Hepatocyte (in vitro differentiated cells): ENCODE measurements at regions not wholly inside any gene's neighbourhood (a gene's known extent, or its start where the extent isn't known, plus 50 kb on each side); places are given as distances from the start of the nearest gene placed in this dataset.

ENCODE experiments used
- DNase-seq: peaks from one replicate; pipeline ENCODE4 v3.0.0-alpha.2; 2016; ENCODE audit warnings: low spot score
- H2AFZ ChIP-seq: fragments of 200-600 bp; sonication (generic); 2 replicates; pipeline ENCODE4 v1.6.0; 2016; ENCODE audit warnings: antibody characterized with exemption, mild to moderate bottlenecking
- H3K27ac ChIP-seq: fragments of 200-600 bp; sonication (generic); 2 replicates; pipeline ENCODE4 v1.5.1; 2016; ENCODE audit warnings: mild to moderate bottlenecking
- H3K27me3 ChIP-seq: fragments of 200-600 bp; sonication (generic); 2 replicates; pipeline ENCODE4 v1.6.1; 2016
- H3K36me3 ChIP-seq: fragments of 200-600 bp; sonication (generic); replicated peaks from 2 replicates; pipeline ENCODE4 v1.5.1; 2016; ENCODE audit warnings: low read depth; ENCODE audit not compliant: insufficient read depth
- H3K4me1 ChIP-seq: fragments of 200-600 bp; sonication (generic); 2 replicates; pipeline ENCODE4 v1.5.1; 2016; ENCODE audit warnings: mild to moderate bottlenecking, moderate library complexity; ENCODE audit not compliant: insufficient read depth
- H3K4me2 ChIP-seq: fragments of 200-600 bp; sonication (generic); 2 replicates; pipeline ENCODE4 v1.6.0; 2016
- H3K4me3 ChIP-seq: fragments of 200-600 bp; sonication (generic); 2 replicates; pipeline ENCODE4 v1.5.1; 2016; ENCODE audit warnings: mild to moderate bottlenecking
- H3K79me2 ChIP-seq: fragments of 200-600 bp; sonication (generic); 2 replicates; pipeline ENCODE4 v1.6.0; 2017; ENCODE audit warnings: mild to moderate bottlenecking
- H3K9me2 ChIP-seq: fragments of 200-600 bp; sonication (generic); replicated peaks from 2 replicates; pipeline ENCODE4 v1.6.0; 2017; ENCODE audit warnings: mild to moderate bottlenecking; ENCODE audit not compliant: insufficient read depth
- H3K9me3 ChIP-seq: fragments of 200-600 bp; sonication (generic); 2 replicates; pipeline ENCODE4 v1.5.1; 2016; ENCODE audit warnings: low read depth, mild to moderate bottlenecking
- H4K20me1 ChIP-seq: fragments of 200-600 bp; sonication (generic); 2 replicates; pipeline ENCODE4 v1.6.0; 2016; ENCODE audit warnings: mild to moderate bottlenecking; ENCODE audit not compliant: insufficient read depth, poor library complexity, severe bottlenecking
- CTCF ChIP-seq: fragments of 200-600 bp; sonication (generic); IDR thresholded peaks from 2 replicates; pipeline ENCODE4 v1.5.1; 2016; ENCODE audit warnings: antibody characterized with exemption, mild to moderate bottlenecking; ENCODE audit not compliant: poor library complexity
- EZH2 ChIP-seq: fragments of 200-600 bp; sonication (generic); IDR thresholded peaks from 2 replicates; pipeline ENCODE4 v1.6.1; 2016; ENCODE audit warnings: antibody characterized with exemption, mild to moderate bottlenecking, borderline replicate concordance
- EZH2phosphoT487 ChIP-seq: fragments of 200-600 bp; sonication (generic); IDR thresholded peaks from one replicate; pipeline ENCODE4 v1.6.1; 2018; ENCODE audit warnings: antibody characterized with exemption, mild to moderate bottlenecking, low read depth, moderate library complexity; ENCODE audit not compliant: unreplicated experiment, severe bottlenecking
- WGBS: methylation state at CpG from one replicate; pipeline ENCODE4 v1.1.6; 2016; ENCODE audit warnings: low lambda C conversion rate; ENCODE audit errors: missing lambda C conversion rate; 5-methylcytosine and 5-hydroxymethylcytosine counted together

GRCh38 chr11:115743719-115744118 is 239.5 kb upstream of the CADM1 start:
- Histone ChIP-seq H2AFZ (no peak overlapping the region), H3K9me2 (no peaks in the 10 kb centered on the region), H3K4me3 (no peak overlapping the region), H3K9me3 (no peaks in the 10 kb centered on the region), H3K4me1 (no peaks in the 10 kb centered on the region), H4K20me1 (no peaks in the 10 kb centered on the region), H3K79me2 (no peaks in the 10 kb centered on the region), H3K4me2 (no peak overlapping the region), H3K36me3 (no peaks in the 10 kb centered on the region), H3K27me3 (peaks cover 3% of the 10 kb centered on the region), H3K27ac (no peak overlapping the region)
- WGBS: 76% methylated on average over 9 of the region's 9 CpGs
- DNase-seq: no peak
- TF ChIP-seq EZH2phosphoT487: no peak

GRCh38 chr11:115741376-115742107 is 237.3 kb upstream of the CADM1 start:
- Histone ChIP-seq H3K4me1 (no peaks in the 10 kb centered on the region), H3K4me2 (no peak overlapping the region), H4K20me1 (no peaks in the 10 kb centered on the region), H3K9me3 (no peaks in the 10 kb centered on the region), H3K79me2 (no peaks in the 10 kb centered on the region), H3K36me3 (no peaks in the 10 kb centered on the region), H3K27ac (no peak overlapping the region), H3K4me3 (no peak overlapping the region), H3K27me3 (no peaks in the 10 kb centered on the region), H3K9me2 (no peaks in the 10 kb centered on the region), H2AFZ (no peak overlapping the region)
- peak; percentile 33 for DNase-seq
- no peak for TF ChIP-seq EZH2
- 85% methylated on average over 17 of the region's 17 CpGs for WGBS

GRCh38 chr11:115740324-115740723 is 236.1 kb upstream of the CADM1 start:
- DNase-seq: no peak
- Histone ChIP-seq H3K27ac (no peak overlapping the region), H3K4me1 (no peaks in the 10 kb centered on the region), H4K20me1 (no peaks in the 10 kb centered on the region), H3K9me3 (no peaks in the 10 kb centered on the region), H3K9me2 (no peaks in the 10 kb centered on the region), H3K4me3 (no peak overlapping the region), H3K4me2 (no peak overlapping the region), H3K79me2 (no peaks in the 10 kb centered on the region), H3K36me3 (no peaks in the 10 kb centered on the region), H3K27me3 (no peaks in the 10 kb centered on the region), H2AFZ (no peak overlapping the region)
- no peak for TF ChIP-seq EZH2
- TF ChIP-seq CTCF: no peak
- no peak for TF ChIP-seq EZH2phosphoT487

GRCh38 chr11:115739878-115740277 is 235.7 kb upstream of the CADM1 start:
- Histone ChIP-seq H3K27me3 (no peaks in the 10 kb centered on the region), H3K79me2 (no peaks in the 10 kb centered on the region), H3K9me3 (no peaks in the 10 kb centered on the region), H3K4me1 (no peaks in the 10 kb centered on the region), H3K4me3 (no peak overlapping the region), H4K20me1 (no peaks in the 10 kb centered on the region), H3K27ac (no peak overlapping the region), H2AFZ (no peak overlapping the region), H3K9me2 (no peaks in the 10 kb centered on the region), H3K4me2 (no peak overlapping the region), H3K36me3 (no peaks in the 10 kb centered on the region)
- no peak for DNase-seq
- 82% methylated on average over 3 of the region's 3 CpGs for WGBS
- TF ChIP-seq EZH2: no peak
- TF ChIP-seq EZH2phosphoT487: no peak
- no peak for TF ChIP-seq CTCF
